Neural cell (in vitro differentiated cells): ENCODE measurements at regions not wholly inside any gene's neighbourhood (a gene's known extent, or its start where the extent isn't known, plus 50 kb on each side); places are given as distances from the start of the nearest gene placed in this dataset.

ENCODE experiments used
- EP300 ChIP-seq: fragments of 450-650 bp; conservative IDR thresholded peaks from 2 replicates; pipeline ENCODE4 v1.6.1; 2014; ENCODE audit warnings: antibody characterized with exemption, mild to moderate bottlenecking, moderate library complexity; ENCODE audit not compliant: poor library complexity, severe bottlenecking
- EZH2 ChIP-seq: fragments of 200-600, 300-800 bp; shearing (Covaris generic), sonication (generic); IDR thresholded peaks from 2 replicates; pipeline ENCODE4 v1.6.1; 2014; ENCODE audit warnings: antibody characterized with exemption, low read length, borderline replicate concordance, mild to moderate bottlenecking; ENCODE audit not compliant: insufficient read depth, poor library complexity, severe bottlenecking
- MXI1 ChIP-seq: fragments of 450-650 bp; conservative IDR thresholded peaks from 2 replicates; pipeline ENCODE4 v1.6.1; 2014; ENCODE audit warnings: antibody characterized with exemption, mild to moderate bottlenecking; ENCODE audit not compliant: poor library complexity, severe bottlenecking
- POLR2AphosphoS5 ChIP-seq: IDR thresholded peaks from 2 replicates; pipeline ENCODE4 v1.6.1; 2012
- RAD21 ChIP-seq: fragments of 450-650 bp; conservative IDR thresholded peaks from 2 replicates; pipeline ENCODE4 v1.6.1; 2014; ENCODE audit warnings: antibody characterized with exemption, mild to moderate bottlenecking, moderate library complexity
- SMC3 ChIP-seq: fragments of 450-650 bp; conservative IDR thresholded peaks from 2 replicates; pipeline ENCODE4 v1.6.1; 2014; ENCODE audit warnings: antibody characterized with exemption, mild to moderate bottlenecking, moderate library complexity; ENCODE audit not compliant: poor library complexity
- TAF1 ChIP-seq: IDR thresholded peaks from 2 replicates; pipeline ENCODE4 v1.6.1; 2012; ENCODE audit warnings: low read depth
- TF ChIP-seq, protein P1 (sequence below): fragments of 450-650 bp; IDR thresholded peaks from 2 replicates; pipeline ENCODE4 v1.5.1; 2014; ENCODE audit warnings: antibody characterized with exemption, mild to moderate bottlenecking, moderate library complexity; ENCODE audit not compliant: poor library complexity, severe bottlenecking
- TF ChIP-seq, protein P2 (sequence below): IDR thresholded peaks from 2 replicates; pipeline ENCODE4 v1.6.1; 2012; ENCODE audit warnings: borderline replicate concordance

GRCh38 chr9:13568405-13568804 lies 288.9 kb upstream of the MPDZ start:
- TF ChIP-seq, protein P1, sequence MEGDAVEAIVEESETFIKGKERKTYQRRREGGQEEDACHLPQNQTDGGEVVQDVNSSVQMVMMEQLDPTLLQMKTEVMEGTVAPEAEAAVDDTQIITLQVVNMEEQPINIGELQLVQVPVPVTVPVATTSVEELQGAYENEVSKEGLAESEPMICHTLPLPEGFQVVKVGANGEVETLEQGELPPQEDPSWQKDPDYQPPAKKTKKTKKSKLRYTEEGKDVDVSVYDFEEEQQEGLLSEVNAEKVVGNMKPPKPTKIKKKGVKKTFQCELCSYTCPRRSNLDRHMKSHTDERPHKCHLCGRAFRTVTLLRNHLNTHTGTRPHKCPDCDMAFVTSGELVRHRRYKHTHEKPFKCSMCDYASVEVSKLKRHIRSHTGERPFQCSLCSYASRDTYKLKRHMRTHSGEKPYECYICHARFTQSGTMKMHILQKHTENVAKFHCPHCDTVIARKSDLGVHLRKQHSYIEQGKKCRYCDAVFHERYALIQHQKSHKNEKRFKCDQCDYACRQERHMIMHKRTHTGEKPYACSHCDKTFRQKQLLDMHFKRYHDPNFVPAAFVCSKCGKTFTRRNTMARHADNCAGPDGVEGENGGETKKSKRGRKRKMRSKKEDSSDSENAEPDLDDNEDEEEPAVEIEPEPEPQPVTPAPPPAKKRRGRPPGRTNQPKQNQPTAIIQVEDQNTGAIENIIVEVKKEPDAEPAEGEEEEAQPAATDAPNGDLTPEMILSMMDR = no peak
- TF ChIP-seq RAD21 = no peak
- TF ChIP-seq EZH2 = no peak
- TF ChIP-seq POLR2AphosphoS5 = no peak
- no peak for TF ChIP-seq TAF1
- no peak for TF ChIP-seq SMC3
- TF ChIP-seq, protein P2, sequence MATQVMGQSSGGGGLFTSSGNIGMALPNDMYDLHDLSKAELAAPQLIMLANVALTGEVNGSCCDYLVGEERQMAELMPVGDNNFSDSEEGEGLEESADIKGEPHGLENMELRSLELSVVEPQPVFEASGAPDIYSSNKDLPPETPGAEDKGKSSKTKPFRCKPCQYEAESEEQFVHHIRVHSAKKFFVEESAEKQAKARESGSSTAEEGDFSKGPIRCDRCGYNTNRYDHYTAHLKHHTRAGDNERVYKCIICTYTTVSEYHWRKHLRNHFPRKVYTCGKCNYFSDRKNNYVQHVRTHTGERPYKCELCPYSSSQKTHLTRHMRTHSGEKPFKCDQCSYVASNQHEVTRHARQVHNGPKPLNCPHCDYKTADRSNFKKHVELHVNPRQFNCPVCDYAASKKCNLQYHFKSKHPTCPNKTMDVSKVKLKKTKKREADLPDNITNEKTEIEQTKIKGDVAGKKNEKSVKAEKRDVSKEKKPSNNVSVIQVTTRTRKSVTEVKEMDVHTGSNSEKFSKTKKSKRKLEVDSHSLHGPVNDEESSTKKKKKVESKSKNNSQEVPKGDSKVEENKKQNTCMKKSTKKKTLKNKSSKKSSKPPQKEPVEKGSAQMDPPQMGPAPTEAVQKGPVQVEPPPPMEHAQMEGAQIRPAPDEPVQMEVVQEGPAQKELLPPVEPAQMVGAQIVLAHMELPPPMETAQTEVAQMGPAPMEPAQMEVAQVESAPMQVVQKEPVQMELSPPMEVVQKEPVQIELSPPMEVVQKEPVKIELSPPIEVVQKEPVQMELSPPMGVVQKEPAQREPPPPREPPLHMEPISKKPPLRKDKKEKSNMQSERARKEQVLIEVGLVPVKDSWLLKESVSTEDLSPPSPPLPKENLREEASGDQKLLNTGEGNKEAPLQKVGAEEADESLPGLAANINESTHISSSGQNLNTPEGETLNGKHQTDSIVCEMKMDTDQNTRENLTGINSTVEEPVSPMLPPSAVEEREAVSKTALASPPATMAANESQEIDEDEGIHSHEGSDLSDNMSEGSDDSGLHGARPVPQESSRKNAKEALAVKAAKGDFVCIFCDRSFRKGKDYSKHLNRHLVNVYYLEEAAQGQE = no peak
- TF ChIP-seq MXI1 = no peak
- TF ChIP-seq EP300 = no peak
